Fibroblast of peridontal ligament (primary cell): ENCODE measurements at regions not wholly inside any gene's neighbourhood (a gene's known extent, or its start where the extent isn't known, plus 50 kb on each side); places are given as distances from the start of the nearest gene placed in this dataset.

Experiments
- DNase-seq: peaks from one replicate; pipeline ENCODE4 v3.0.0-alpha.2; 2010; ENCODE audit errors: extremely low read depth

DNA sequence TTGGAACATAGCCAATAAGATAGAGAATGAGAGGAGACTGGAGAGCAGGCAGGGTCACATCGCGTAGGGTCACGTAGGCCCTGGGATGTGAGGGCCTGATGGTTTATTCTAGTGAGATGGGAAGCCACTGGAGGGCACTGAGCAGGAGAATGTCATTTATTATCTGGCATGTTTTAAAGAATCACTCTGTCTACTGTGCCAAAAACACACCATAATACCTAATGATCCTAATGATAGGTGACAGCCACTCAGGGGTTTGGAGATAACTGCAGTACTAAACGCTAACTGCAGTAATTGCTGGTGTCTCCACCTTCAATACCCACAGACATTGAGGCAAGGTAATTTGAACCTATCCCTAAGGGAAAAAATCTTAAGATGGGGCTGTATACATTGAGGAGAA, 185.4 kb downstream of the TTLL7 start:
- DNase-seq: no peak

DNA sequence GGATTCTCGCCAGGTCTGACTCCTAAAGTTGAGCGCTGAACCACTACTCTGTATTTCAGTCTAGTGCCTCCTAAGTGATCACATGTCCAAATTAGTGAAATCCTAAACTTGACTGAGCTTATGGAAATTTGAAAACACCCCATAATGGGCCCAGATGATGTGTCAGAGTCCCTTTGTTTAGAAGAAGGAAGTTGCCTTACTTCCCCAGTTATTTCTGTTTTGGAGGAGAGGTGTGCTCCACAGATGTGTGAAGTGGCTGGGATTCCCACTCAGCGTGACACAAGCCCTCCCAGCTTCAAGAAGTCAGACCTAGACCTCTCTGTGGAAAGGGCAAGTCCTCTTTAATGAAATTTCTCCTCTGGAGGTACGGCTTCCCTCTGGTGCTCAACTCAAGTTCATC, 188.8 kb downstream of the TTLL7 start:
- no peak for DNase-seq

DNA sequence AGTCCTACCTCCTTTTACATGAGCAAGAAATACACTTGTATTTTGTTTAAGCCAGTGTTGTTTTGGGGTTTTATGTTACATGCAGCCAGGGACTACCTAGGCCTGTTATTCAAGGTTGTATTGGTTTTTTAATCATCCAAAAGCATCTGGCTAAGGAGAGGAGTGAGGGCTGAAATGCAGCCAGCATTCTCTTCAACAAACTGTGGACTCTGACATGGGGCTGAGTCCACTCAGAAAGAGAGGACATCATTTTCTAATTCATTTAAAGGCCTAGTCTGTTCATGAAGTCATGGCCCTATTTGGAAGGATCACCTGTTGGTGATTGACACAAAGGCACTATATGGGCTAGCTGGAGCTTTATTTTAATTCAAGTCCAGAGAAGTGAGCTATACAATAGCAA, 190.4 kb downstream of the TTLL7 start:
- no peak for DNase-seq

DNA sequence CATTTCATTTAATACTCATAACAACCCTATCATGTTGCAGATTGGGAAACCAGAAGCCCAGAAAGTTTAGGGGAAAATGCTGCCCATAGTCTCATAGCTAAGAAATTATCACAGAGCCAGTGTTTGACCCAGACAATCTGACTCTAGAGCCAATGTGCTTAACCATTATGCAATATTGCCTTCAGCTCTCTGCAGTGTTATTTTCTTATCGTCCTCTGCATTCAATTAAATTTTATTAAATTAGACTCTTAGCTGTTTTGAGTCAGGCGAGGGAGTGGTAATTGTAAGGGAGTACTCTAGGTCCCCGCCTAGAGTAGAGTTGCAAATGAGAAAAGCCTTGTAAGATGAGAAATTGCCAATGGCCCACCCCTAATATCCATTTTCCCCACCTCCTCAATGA, 191.1 kb downstream of the TTLL7 start:
- DNase-seq: peak; percentile 27

DNA sequence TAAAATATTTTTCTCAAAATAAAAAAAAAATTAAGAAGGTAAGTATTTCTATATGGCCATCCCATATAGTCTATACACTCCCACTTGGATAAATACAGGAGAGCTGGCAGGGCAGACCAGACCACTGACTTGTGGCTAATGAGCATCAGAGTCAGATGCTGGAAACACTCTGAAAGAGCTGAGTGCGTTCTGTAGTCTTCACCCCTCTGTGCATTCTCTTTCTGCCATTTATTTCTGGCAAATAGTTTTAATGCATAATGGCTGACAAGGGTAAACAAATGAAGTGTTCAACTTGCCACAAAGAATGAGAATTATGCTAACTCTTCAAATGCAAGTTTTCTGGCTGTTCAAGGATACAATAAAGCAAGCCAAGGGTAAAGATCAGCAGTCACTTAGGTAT, 191.7 kb downstream of the TTLL7 start:
- no peak for DNase-seq

DNA sequence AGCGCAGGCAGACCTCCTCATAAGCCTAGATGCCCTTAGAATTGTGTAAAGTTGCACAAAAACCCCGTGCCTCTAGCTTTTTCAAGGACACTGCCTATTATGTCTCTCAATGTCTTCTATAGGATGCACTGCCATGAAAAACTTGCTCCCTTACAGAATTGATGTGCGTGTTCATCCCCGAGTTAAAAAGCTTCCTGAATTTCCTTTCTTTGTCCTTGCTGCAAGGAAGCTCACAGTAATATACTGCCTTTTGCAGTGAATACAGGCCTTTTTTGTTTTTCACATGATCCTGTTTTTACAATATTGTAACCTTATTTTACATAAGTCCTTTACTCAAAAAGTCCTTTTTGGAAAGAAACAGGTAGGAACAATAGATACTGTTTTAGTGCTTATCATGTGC, 193.0 kb downstream of the TTLL7 start:
- DNase-seq: no peak

DNA sequence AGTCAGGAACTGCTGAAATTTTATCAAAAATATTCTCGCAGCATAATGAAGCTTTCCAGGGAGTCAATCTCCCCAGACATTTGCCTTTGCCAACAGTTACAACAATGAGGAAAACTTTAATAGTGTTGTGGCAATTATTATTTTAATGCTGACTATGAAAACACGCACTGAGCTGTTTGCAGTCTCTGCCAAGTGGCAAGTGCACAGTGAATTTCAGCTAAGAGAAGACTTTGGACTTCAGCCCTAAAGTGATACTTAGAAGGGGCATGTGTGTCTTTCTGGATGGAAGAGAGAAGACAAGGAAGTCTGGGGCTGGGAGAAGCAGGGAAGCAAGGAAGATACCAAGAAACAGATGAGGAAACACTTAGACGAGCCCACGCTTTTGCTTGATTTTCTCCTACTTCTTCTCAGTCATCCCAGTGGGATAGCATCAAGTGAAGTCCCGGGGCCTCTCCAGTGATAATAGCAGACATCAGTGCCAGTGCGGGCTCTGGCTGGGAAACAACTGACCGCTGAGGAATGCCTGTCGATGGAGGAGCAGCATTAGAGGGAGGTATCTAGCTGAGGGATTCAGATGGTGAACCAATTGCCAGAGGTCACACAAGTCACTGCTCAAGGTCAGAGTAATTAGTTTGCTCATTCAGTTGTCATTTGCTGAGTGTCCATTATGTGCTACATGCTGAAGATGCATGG, 196.3 kb downstream of the TTLL7 start:
- no peak for DNase-seq

DNA sequence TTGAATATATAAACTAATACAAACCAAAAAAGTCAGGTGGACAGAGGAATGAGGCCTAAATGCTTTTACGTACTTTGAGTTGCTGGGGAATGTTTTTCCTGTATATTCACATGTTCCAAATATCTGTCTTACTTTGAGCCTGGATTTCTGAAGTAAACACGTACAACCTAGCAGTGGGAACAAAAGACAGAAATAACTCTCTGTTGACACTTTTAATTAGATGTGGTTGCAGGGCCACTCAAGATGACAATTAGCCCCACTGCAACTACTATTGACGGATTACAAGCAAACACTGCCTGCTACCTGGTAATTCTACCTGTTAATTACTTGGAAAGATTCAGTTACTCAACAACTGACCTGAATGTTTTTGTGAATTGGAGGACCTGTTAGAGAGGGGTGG, 196.9 kb downstream of the TTLL7 start:
- no peak for DNase-seq

DNA sequence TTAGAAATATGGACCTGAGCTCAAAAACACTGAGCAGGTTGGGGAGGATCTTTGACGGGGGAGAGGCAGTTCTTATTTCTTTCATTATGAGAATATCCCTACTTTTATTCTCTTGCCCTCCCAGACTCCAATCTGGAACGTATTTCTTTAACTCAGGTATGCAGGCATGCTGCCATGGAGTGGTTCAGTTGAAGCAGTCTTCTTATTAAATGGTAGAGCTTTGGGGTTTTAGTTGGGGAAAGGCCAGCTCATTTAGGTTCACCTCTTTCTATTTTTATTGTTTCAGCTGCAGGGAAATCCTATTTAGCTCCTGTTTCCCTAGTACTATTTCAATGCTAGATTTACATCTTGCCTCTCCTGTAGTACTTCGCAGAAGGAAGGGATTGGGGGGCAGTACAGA, 198.9 kb downstream of the TTLL7 start:
- no peak for DNase-seq

DNA sequence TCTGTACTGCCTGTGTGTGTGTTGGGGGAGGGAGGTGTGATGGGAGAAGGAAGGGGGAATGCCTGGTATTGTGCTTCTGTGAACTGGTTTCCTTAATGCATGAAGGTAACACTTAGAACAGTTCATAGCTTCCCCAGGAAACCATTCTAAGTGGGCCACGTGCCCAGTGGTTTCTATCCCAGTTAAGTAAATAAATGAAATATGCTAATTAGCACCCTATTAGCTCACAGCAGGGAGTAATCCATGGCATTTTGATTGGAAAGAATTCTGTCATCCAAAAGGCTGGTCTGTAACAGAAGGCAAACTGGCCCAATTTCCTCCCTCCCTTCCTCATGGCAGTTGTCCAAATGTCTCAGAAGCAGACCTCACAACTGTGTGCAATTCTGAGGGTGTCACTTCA, 199.3 kb downstream of the TTLL7 start:
- peak; percentile 58 for DNase-seq

DNA sequence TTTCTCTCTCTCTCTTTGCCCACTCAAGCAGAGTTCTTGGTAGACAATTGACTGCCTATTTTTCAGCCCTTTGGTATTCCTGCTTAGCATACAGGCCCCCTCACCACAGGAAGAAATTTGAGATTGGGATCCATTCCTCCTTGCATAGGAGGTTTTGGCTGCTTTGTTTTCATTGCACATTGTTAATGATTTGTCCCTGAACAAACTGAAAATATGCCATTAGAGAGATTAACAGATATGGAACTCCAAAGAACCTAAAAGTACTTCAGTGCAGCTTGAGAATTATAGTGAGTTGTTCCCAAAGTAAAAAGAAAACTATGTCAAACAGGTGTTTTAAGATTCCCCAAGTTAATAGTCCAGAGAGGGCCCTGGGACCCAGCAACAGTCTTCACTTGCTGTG, 200.0 kb downstream of the TTLL7 start:
- no peak for DNase-seq

DNA sequence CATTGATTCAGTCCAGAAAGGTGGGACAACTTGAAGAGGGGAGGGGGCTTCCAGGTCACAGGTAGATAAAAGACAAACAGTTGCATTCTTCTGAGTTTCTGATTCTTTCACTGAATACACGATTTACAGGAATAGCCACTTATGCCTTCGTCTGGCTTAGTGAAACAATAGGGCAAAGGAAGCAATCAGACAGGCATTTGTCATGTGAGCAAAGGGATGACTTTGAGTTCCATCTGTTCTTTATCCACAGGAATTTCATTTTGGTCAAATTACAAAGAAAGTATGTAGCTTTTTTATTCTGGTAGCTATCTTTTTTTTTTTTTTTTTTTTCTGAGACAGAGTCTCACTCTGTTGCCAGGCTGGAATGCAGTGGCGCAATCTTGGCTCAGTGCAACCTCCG, 202.5 kb downstream of the TTLL7 start:
- DNase-seq: peak; percentile 81

DNA sequence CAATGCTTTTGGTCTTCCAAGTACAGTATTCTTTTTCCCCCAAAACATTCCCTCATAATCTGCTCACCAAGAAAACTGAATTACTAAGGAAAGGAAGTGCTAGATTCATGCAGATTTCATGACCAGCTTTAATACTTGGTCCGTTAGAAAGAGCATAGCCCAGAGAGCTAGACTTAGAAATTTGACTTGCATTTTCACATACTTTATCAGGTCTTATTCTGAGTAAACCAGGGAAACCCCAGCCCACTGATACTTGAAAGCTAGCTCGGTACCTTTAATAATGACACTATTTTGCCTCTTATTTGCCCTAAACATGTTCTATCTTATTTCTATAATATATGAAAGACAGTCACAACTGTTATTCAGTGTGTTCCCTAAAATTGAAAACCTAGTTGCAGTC, 204.5 kb downstream of the TTLL7 start:
- no peak for DNase-seq

DNA sequence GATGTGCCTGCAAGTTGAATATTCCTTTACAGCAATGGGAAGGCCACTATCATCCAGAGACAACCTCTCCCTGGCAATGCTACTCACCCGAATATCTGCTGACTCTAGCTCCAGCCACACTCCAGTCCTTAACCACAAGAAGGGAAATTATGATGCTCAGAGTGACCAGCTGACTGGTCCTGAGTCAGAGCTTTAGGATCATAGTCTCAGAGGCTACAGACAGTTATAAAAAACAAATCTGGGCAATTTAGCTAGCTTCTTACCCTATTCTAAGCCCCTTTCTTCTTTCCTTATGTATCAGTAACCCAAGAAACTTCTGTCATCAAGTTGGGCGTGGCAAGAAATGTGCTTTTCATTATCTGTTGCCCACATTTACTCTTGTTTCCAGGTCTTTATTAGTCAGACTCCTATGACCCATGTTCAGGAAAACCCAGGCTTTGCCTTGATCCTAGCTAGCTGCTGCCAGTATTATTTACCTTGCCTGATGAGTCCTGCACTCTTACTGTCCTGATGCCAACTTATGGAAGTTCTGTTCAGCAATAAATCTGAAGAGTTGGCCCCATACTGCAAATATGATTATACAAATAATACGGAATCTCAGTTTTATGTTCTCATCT, 207.0 kb downstream of the TTLL7 start:
- DNase-seq: peak; percentile 80

DNA sequence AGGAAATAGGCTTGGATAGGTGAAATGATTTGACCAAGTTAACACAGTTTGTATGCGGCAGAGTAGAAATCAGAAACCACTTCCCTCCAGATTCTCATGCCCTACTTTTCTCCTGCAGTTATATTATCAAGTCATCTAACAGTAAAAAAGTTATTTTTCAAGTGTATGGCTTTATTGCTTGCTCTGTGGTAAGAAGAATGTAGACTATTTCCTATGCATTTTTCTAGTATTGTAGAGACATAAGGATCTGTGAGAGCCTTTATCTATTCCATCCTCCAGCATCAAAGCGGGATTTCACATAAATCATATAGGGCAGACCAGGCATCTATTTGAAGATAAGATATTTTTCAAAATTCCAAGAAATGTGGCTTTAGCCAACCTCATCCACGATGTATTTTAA, 208.5 kb downstream of the TTLL7 start:
- no peak for DNase-seq

DNA sequence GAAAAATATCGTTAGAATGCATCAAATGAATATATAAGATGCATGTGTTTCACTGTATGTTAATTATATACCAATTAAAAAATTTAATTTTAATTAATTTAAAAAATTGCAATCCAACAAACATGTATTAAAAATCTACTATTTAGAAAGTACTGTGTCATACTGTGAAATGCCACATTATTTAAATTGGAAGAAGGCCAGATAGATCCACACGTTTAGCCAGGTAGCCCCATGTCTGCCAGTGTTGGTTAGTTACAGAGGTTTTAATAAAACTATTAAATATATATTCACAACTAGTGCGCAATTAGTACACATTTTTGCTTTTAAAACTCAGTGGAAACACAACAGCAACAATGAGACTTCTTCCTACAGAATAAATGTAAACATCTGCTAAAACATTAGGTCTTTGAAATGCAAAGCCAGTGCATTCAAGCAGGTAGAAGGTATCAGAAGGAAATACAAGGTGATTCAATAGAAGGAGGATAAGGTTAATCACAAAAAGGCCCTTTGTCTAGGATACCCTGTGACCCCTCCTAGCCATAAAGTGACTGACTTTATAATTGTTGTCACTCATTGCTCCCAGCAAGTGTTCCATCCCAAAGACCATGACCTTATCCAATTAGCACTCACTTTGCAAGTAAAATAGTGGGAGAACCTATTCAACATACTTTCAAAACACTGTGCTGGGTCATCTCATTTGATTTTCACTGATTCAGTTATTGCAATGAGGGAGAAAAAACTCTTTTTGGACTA, 211.5 kb downstream of the TTLL7 start:
- no peak for DNase-seq

DNA sequence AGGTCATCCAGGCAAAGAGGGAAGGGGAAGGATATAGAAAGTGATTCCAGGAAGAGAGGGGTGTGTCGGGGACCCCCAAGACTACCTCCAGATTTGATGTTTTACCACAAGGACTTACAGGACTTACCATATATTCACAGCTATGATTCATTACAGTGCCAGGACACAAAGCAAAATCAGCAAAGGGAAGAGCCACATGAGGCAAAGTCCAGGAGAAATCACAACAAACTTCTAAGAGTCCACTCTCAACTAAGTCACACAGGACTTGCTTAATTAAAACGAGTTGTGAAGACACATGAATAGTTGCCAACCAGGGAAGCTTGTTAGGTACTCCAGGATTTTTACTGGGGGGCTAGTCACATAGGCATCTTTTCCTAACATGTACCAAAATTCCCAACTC, 217.3 kb downstream of the TTLL7 start:
- no peak for DNase-seq

DNA sequence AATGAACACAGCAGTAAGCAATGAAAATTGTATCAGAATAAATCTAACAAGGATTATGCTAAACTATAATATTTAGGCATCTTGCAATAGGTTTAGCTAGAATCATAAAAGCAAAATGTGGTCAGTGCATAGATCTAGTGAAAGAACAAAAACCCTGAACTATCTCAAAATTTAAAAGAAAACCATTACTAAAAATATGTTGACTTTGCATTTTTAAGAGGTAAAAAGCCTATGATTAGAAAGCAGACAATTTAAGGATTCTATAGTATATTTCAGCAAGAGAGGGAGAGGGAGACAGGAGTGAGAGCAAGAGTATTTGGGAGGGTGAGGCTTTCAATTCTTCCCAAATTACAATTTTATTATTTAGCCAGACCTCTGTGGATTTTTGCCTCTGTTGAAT, 219.4 kb downstream of the TTLL7 start:
- DNase-seq: no peak

DNA sequence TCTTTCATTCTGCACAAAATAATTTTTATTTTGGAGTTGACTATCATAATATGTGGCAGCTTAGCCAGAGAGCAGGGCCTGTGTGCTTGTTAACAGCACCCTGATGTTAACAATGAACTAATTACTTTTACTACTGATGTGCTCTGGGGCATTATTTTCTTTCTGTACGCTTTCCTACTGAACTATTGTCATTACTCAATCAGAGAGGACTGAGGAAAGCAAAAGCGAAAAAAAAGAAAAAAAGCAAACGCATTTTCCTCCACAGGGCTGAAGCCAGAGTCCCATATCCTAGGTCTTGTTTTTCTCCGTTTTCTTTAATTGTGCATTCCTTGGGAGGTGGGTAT, 221.2 kb downstream of the TTLL7 start:
- DNase-seq: no peak

DNA sequence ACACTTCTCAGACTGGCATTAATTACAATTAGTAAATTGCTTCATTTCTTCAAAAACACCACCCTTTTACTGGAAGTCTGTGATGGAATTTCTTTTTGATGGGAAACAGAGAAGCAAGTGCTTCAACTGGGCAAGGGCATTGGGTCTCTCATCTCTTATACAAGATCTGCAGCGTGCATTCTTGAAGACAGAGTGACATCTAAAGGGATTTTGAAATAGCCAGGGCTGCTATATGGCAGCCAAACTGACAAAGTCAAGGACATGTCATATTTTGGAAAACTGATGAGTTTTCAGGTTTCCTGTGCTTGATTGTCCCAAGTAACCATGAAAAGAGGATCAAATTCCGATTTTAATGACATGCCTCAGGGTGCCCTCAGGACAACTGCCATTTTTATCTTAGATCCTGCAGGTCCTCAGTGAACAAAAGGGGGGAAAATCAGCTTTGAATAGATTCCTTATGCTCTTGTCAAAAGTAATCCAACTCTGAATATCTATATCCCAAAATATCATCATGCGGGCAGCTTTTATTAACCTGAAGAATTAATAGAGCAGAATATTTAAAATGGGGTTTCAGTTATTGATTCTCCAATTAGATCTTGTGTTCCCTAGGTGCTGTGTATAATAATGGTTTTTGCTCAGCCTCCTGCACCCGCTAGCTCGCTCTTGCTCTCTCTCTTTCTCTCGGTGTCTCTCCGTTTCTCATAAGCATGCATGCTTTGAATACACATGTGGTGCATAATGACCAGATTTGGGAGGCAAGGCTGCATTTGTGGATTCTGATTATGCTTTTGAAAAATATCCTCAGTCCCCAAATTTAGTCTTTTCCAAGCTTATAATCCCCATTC, 221.8 kb downstream of the TTLL7 start:
- DNase-seq: no peak

DNA sequence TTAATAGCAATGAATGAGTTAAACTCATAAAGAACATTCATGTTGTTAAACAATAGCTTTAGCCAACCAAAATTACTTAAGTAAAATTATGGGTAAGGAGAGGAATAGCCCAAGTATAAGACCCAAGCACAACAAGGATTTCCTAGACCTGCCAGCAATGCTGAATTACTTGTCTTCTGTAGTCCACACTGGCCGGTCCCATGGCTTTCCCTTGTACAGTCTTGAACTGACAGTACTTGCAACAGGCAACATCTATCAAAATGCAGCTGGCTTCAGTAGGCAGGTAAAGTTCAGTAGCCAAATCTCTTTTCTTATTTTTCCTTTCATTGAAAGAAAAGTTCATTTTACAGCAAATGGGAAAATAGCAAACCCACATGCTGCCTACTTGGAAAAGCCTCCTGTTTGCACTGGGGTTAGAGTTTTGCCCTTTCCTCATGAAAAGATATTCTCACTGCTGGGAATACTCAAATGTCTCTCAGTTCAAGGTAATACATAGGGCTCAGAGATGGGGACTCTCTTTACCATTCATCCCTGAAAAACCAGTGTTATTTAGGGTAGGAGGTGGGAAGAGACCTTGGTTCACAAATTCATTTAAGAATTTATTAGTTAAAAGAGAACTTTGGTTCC, 222.8 kb downstream of the TTLL7 start:
- DNase-seq: no peak

DNA sequence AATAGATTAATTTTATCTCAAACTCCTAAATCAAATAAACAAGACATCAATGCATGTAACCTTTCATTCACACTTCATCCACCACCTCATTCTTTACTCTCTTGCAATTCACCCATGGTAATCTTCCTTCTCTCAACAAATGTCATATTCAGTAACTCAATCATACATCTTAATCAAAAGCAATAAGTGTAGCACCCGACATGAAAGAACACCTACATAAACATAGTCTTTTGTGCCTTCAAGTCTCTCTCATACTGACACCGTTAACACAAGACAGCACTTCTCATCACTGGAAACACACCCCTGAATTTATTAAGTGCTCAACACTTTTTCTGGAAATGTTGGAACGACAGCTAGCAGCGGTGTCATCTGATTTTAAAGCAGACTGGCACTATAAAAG, 225.9 kb downstream of the TTLL7 start:
- DNase-seq: no peak
